GM21515 (cell line): ENCODE measurements at regions not wholly inside any gene's neighbourhood (a gene's known extent, or its start where the extent isn't known, plus 50 kb on each side); places are given as distances from the start of the nearest gene placed in this dataset.

Experiments
- ATAC-seq: cut with Tn5 transposase; IDR thresholded peaks from one replicate; pipeline ENCODE4 v1.9.1; 2021; ENCODE audit not compliant: unreplicated experiment

DNA sequence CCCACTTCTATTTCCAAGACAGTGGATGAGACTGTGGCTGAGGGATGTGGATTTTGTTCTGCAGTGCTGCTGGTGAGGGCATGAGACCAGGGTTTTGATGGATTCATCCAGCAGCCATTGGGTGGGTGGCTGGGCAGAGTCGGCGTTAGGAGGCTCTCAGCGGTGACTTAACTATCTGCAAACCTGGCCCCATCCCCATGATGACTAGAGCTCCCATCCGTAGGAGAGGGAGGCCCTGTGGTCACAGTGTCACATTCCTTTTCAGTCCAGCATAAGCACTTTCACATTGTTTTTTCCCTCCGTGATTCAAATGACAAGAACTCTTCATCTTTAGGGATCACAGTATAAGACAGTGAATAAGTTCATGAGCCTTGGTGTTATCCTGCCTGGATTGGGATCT is 60.4 kb upstream of the SPRY4 start:
- ATAC-seq = no peak

DNA sequence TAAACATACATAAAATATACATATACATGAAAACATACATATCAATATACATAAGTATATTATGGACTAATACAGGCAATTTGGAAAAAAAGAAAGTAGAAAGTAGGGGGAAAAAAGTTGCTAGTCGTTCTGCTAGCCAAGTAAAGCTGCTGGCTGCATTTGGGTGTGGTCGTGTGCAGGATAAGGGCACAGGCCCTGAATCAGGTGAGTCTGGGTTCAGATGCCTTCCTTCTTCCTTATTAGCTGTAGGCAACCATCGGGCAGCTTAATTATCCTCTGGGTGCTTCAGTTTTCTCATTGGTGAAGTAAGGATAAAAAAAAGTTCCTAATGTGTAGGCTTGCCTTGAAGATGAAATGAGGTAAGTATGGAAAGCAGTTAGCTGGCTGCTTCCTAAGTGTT is 59.2 kb upstream of the SPRY4 start:
- no peak for ATAC-seq

DNA sequence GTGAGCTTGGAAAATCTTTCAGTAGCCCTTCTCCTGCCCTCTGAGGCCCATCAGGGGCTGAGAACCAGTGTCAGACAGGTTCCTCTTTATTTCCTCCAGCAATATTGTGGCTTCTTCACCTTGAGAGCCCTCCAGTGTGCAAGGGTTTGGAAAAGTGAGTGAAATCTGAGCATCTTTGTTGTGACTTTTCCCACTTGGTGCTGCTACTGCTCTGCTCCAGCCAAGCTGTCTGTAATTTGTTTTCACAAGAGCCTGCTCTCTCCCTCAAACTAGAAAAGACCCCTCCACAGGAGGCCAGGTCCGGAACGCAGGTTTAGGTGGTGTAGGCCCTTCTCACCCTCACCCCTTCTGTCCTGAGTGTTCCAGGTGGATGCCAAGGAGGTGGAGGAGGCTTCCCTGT is 57.4 kb upstream of the SPRY4 start:
- ATAC-seq = no peak

DNA sequence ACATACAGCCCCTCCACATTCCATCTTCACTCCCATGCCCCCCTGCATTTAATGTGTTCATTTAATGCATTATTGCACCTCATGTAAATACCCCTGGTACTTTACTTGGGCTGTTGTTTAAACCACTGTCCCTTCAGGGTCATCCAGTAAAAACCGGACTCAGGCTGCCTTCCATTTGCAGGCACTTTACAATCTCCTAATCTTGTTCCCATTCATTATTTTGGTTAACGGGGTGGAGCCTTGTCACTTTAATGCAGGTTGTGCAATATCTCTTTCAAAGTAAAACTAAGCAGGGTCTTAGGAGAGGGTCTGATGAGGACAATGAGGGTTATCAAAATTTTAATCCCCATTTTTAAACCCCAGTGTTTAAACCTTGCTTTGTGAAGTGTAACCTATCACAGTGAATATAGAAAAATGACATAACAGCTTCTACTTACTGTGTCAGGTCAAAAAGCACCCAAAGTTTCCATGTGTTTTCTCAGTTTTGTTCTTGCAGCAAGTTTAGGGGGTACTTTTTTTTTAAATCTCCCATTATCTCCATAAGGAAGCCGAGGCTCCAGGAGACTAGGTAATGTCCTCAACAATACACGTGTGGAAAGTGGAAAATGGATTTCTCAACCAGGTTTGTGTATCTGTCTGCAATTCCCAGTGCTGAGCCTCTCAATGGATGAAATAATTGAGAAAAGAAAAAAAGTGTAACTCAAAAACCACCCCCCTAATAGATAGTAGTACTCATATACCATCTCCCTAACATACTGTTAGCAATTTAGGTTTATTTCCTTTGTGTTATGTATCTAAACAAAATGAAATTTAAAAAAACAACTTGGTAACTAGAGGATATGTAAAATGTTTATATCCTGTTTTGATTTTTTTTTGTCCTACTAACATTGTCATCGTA is 54.2 kb upstream of the SPRY4 start:
- ATAC-seq = no peak

DNA sequence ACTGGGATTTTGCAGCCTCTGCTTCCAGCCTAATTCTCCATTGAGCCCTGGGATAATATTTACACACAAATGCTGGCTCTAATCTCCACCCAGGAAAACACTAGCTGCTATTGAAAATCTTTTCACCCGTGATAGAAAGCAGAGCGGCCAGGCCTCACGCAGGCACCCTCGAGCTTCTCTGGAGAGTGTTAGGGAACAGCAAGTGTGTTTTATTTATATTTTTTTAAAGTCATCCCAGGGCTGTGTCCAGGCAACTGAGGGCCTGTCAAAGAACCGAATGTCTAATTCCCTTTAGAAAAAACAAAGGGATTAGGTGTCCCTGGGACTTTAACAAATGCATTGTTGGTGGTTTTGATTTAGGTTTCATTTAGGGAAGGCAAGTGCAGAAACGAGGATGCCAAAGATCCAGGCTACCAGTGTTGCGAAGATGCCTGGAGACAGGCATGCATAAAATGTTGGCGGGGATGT is 51.2 kb upstream of the SPRY4 start:
- ATAC-seq = no peak
